SK-N-SH (cell line): ENCODE measurements at regions not wholly inside any gene's neighbourhood (a gene's known extent, or its start where the extent isn't known, plus 50 kb on each side); places are given as distances from the start of the nearest gene placed in this dataset.

Experiments
- EP300 ChIP-seq, 2 experiments: IDR thresholded peaks; 2 replicates each; pipeline versions ENCODE4 v1.4.0 to v1.6.1; 2012; ENCODE audit warnings: borderline replicate concordance in 1 of 2, low read depth in 1 of 2, low read length in 1 of 2
- EZH2phosphoT487 ChIP-seq: fragments of 200-600 bp; sonication (generic); IDR thresholded peaks from 2 replicates; pipeline ENCODE4 v1.6.1; 2017; ENCODE audit warnings: low read depth, mixed run types, mild to moderate bottlenecking, antibody characterized with exemption, moderate library complexity, borderline replicate concordance
- NRF1 ChIP-seq: IDR thresholded peaks from 2 replicates; pipeline ENCODE4 v1.6.1; 2012; ENCODE audit warnings: low read depth, mild to moderate bottlenecking, low read length
- POLR2AphosphoS5 ChIP-seq: IDR thresholded peaks from 2 replicates; pipeline ENCODE4 v1.6.1; 2012; ENCODE audit warnings: low read depth, low read length
- RAD21 ChIP-seq: IDR thresholded peaks from 2 replicates; pipeline ENCODE4 v1.6.1; 2012; ENCODE audit warnings: mild to moderate bottlenecking, low read length
- RFX5 ChIP-seq: IDR thresholded peaks from 2 replicates; pipeline ENCODE4 v1.6.1; 2012; ENCODE audit warnings: mild to moderate bottlenecking, improper control_type of control experiment, low read length
- TAF1 ChIP-seq: IDR thresholded peaks from 2 replicates; pipeline ENCODE4 v1.6.1; 2012; ENCODE audit warnings: low read depth, mild to moderate bottlenecking, low read length, moderate library complexity, borderline replicate concordance
- TCF12 ChIP-seq: IDR thresholded peaks from 2 replicates; pipeline ENCODE4 v1.4.0; 2012
- TEAD4 ChIP-seq: IDR thresholded peaks from 2 replicates; pipeline ENCODE4 v1.4.0; 2012; ENCODE audit warnings: mild to moderate bottlenecking, borderline replicate concordance; ENCODE audit not compliant: insufficient read depth
- TF ChIP-seq, protein P1 (sequence below): IDR thresholded peaks from 2 replicates; pipeline ENCODE4 v1.4.0; 2012; ENCODE audit warnings: low read depth
- TF ChIP-seq, protein P2 (sequence below): fragments of 150-350 bp; IDR thresholded peaks from 2 replicates; pipeline ENCODE4 v1.6.1; 2017; ENCODE audit warnings: antibody characterized with exemption, low read length, low read depth, borderline replicate concordance
- TF ChIP-seq, protein P3 (sequence below): fragments of 200-600 bp; sonication (generic); IDR thresholded peaks from 2 replicates; pipeline ENCODE4 v1.6.1; 2017; ENCODE audit warnings: antibody characterized with exemption, mild to moderate bottlenecking, moderate library complexity
- TF ChIP-seq, protein P4 (sequence below): IDR thresholded peaks from 2 replicates; pipeline ENCODE4 v1.4.0; 2012; ENCODE audit warnings: low read depth, borderline replicate concordance
- TF ChIP-seq, protein P5 (sequence below): IDR thresholded peaks from 2 replicates; pipeline ENCODE4 v1.6.1; 2012; ENCODE audit warnings: mild to moderate bottlenecking, low read depth, low read length, moderate library complexity

DNA sequence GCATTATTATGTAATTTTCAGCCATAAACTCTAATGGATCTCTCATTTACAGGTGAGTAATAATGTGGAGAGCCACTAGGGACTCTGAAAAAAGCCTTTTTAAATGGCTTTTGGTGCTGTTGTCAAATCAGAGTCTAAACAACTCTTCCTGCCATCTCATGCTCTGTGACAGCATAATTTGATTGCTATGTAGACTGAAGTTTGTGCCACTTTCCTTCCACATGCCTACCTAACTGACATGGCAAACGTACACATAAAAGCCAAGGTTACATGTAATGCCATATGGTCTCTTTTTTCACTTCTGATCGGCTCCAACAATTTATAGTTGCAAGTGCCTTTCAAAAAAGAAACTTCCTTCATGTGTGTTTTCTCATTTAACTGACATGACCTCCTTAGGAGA is 94.3 kb downstream of the SH2D1A start:
- TF ChIP-seq, protein P1, sequence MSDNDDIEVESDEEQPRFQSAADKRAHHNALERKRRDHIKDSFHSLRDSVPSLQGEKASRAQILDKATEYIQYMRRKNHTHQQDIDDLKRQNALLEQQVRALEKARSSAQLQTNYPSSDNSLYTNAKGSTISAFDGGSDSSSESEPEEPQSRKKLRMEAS, result no peak
- no peak for TF ChIP-seq TCF12
- TF ChIP-seq EZH2phosphoT487, result no peak
- TF ChIP-seq EP300 (IDR thresholded peaks at IDR 0.05; ENCODE audit: borderline replicate concordance in 1 of 2, low read depth in 1 of 2, low read length in 1 of 2), result no peak
- TF ChIP-seq, protein P2, sequence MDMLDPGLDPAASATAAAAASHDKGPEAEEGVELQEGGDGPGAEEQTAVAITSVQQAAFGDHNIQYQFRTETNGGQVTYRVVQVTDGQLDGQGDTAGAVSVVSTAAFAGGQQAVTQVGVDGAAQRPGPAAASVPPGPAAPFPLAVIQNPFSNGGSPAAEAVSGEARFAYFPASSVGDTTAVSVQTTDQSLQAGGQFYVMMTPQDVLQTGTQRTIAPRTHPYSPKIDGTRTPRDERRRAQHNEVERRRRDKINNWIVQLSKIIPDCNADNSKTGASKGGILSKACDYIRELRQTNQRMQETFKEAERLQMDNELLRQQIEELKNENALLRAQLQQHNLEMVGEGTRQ, result no peak
- TF ChIP-seq, protein P3, sequence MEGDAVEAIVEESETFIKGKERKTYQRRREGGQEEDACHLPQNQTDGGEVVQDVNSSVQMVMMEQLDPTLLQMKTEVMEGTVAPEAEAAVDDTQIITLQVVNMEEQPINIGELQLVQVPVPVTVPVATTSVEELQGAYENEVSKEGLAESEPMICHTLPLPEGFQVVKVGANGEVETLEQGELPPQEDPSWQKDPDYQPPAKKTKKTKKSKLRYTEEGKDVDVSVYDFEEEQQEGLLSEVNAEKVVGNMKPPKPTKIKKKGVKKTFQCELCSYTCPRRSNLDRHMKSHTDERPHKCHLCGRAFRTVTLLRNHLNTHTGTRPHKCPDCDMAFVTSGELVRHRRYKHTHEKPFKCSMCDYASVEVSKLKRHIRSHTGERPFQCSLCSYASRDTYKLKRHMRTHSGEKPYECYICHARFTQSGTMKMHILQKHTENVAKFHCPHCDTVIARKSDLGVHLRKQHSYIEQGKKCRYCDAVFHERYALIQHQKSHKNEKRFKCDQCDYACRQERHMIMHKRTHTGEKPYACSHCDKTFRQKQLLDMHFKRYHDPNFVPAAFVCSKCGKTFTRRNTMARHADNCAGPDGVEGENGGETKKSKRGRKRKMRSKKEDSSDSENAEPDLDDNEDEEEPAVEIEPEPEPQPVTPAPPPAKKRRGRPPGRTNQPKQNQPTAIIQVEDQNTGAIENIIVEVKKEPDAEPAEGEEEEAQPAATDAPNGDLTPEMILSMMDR, result no peak
- TF ChIP-seq, protein P4, sequence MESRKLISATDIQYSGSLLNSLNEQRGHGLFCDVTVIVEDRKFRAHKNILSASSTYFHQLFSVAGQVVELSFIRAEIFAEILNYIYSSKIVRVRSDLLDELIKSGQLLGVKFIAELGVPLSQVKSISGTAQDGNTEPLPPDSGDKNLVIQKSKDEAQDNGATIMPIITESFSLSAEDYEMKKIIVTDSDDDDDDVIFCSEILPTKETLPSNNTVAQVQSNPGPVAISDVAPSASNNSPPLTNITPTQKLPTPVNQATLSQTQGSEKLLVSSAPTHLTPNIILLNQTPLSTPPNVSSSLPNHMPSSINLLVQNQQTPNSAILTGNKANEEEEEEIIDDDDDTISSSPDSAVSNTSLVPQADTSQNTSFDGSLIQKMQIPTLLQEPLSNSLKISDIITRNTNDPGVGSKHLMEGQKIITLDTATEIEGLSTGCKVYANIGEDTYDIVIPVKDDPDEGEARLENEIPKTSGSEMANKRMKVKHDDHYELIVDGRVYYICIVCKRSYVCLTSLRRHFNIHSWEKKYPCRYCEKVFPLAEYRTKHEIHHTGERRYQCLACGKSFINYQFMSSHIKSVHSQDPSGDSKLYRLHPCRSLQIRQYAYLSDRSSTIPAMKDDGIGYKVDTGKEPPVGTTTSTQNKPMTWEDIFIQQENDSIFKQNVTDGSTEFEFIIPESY, result no peak
- no peak for TF ChIP-seq RFX5
- TF ChIP-seq TEAD4, result no peak
- TF ChIP-seq, protein P5, sequence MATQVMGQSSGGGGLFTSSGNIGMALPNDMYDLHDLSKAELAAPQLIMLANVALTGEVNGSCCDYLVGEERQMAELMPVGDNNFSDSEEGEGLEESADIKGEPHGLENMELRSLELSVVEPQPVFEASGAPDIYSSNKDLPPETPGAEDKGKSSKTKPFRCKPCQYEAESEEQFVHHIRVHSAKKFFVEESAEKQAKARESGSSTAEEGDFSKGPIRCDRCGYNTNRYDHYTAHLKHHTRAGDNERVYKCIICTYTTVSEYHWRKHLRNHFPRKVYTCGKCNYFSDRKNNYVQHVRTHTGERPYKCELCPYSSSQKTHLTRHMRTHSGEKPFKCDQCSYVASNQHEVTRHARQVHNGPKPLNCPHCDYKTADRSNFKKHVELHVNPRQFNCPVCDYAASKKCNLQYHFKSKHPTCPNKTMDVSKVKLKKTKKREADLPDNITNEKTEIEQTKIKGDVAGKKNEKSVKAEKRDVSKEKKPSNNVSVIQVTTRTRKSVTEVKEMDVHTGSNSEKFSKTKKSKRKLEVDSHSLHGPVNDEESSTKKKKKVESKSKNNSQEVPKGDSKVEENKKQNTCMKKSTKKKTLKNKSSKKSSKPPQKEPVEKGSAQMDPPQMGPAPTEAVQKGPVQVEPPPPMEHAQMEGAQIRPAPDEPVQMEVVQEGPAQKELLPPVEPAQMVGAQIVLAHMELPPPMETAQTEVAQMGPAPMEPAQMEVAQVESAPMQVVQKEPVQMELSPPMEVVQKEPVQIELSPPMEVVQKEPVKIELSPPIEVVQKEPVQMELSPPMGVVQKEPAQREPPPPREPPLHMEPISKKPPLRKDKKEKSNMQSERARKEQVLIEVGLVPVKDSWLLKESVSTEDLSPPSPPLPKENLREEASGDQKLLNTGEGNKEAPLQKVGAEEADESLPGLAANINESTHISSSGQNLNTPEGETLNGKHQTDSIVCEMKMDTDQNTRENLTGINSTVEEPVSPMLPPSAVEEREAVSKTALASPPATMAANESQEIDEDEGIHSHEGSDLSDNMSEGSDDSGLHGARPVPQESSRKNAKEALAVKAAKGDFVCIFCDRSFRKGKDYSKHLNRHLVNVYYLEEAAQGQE, result no peak
- TF ChIP-seq RAD21, result no peak
- no peak for TF ChIP-seq POLR2AphosphoS5
- no peak for TF ChIP-seq TAF1
- TF ChIP-seq NRF1, result no peak
